ENCODE measurements at regions not wholly inside any gene's neighbourhood (a gene's known extent, or its start where the extent isn't known, plus 50 kb on each side); places are given as distances from the start of the nearest gene placed in this dataset.

GRCh38 chr14:22026527-22026926 is 352.9 kb upstream of the OR4E1 start:
- H3K36me3 ChIP-seq: no peaks in the 10 kb centered on the region
- intact Hi-C loops (cut with DNase I): no loop called here
- H3K27ac ChIP-seq: no peak overlapping the region
- no peaks in the 10 kb centered on the region for H3K9me3 ChIP-seq
- H3K4me3 ChIP-seq (replicated peaks in 1 of 3): no peak overlapping the region
- no peaks in the 10 kb centered on the region for H3K4me1 ChIP-seq
- no peaks in the 10 kb centered on the region for H3K27me3 ChIP-seq
- no peak for DNase-seq
- 58 to 68% methylated on average over 2 of the region's 2 CpGs for WGBS, 2 donors
- TF ChIP-seq POLR2A (IDR thresholded peaks at IDR 0.05) (no peak), CTCF (IDR thresholded peaks at IDR 0.05) (no peak)

GRCh38 chr14:22025879-22026278 is 352.3 kb upstream of the OR4E1 start:
- 55 to 78% methylated on average over 1 of the region's 1 CpG for WGBS, 2 donors
- Histone ChIP-seq H3K4me3 (replicated peaks in 1 of 3) (no peak overlapping the region), H3K36me3 (no peaks in the 10 kb centered on the region), H3K27me3 (no peaks in the 10 kb centered on the region), H3K4me1 (no peaks in the 10 kb centered on the region), H3K27ac (no peak overlapping the region), H3K9me3 (no peaks in the 10 kb centered on the region)
- TF ChIP-seq POLR2A (IDR thresholded peaks at IDR 0.05) (no peak), CTCF (IDR thresholded peaks at IDR 0.05) (no peak)
- intact Hi-C loops (cut with DNase I): no loop called here
- DNase-seq: no peak

- TF ChIP-seq POLR2A (IDR thresholded peaks at IDR 0.05) (no peak), CTCF (IDR thresholded peaks at IDR 0.05) (no peak)
- intact Hi-C loops (cut with DNase I): no loop called here
Measured at GRCh38 chr14:22024137-22024536, 350.5 kb upstream of the OR4E1 start.

GRCh38 chr14:22018890-22019289 is 345.3 kb upstream of the OR4E1 start:
- DNase-seq: no peak
- TF ChIP-seq POLR2A (IDR thresholded peaks at IDR 0.05) (no peak), CTCF (IDR thresholded peaks at IDR 0.05) (no peak)
- 90 to 93% methylated on average over 1 of the region's 1 CpG for WGBS, 2 donors
- Histone ChIP-seq H3K27ac (no peak overlapping the region), H3K4me1 (no peaks in the 10 kb centered on the region), H3K27me3 (no peaks in the 10 kb centered on the region), H3K9me3 (no peaks in the 10 kb centered on the region), H3K4me3 (replicated peaks in 1 of 3) (no peak overlapping the region), H3K36me3 (no peaks in the 10 kb centered on the region)
- intact Hi-C loops (cut with DNase I): no loop called here

More at GRCh38 chr14:22024137-22024536, 350.5 kb upstream of the OR4E1 start:
- H3K27ac ChIP-seq: no peak overlapping the region
- no peaks in the 10 kb centered on the region for H3K27me3 ChIP-seq
- H3K9me3 ChIP-seq: no peaks in the 10 kb centered on the region
- no peak overlapping the region for H3K4me3 ChIP-seq (replicated peaks in 1 of 3)
- H3K4me1 ChIP-seq: no peaks in the 10 kb centered on the region
- 24 to 34% methylated on average over 1 of the region's 1 CpG for WGBS, 2 donors
- DNase-seq: no peak
- H3K36me3 ChIP-seq: no peaks in the 10 kb centered on the region

- WGBS, 2 donors: 79 to 94% methylated on average over 3 of the region's 3 CpGs
- Histone ChIP-seq H3K36me3 (no peaks in the 10 kb centered on the region), H3K4me1 (no peaks in the 10 kb centered on the region), H3K9me3 (no peaks in the 10 kb centered on the region), H3K27ac (no peak overlapping the region), H3K27me3 (no peaks in the 10 kb centered on the region), H3K4me3 (replicated peaks in 1 of 3) (no peak overlapping the region)
- TF ChIP-seq CTCF (IDR thresholded peaks at IDR 0.05) (no peak), POLR2A (IDR thresholded peaks at IDR 0.05) (no peak)
- intact Hi-C loops (cut with DNase I): no loop called here
- DNase-seq: no peak
Measured at GRCh38 chr14:22012452-22012851, 338.8 kb upstream of the OR4E1 start.
